ENCODE measurements at regions not wholly inside any gene's neighbourhood (a gene's known extent, or its start where the extent isn't known, plus 50 kb on each side); places are given as distances from the start of the nearest gene placed in this dataset.

GRCh38 chr2:10964052-10964790 lies 52.5 kb downstream of the KCNF1 start:
- Histone ChIP-seq H3K4me1 (ENCODE audit: insufficient read depth, poor library complexity, severe bottlenecking) (no peaks in the 10 kb centered on the region), H3K27ac (ENCODE audit: poor library complexity, severe bottlenecking) (no peak overlapping the region), H3K36me3 (ENCODE audit: low read depth) (no peaks in the 10 kb centered on the region), H3K9me3 (ENCODE audit: severe bottlenecking) (no peaks in the 10 kb centered on the region), H3K27me3 (ENCODE audit: insufficient read depth, poor library complexity, severe bottlenecking) (peaks cover 5% of the 10 kb centered on the region), H3K4me3 (ENCODE audit: severe bottlenecking) (no peak overlapping the region)
- ATAC-seq (ENCODE audit: low read depth), result no peak
- TF ChIP-seq CTCF (IDR thresholded peaks at IDR 0.05; ENCODE audit: poor library complexity, severe bottlenecking), result no peak
- no peak for DNase-seq (ENCODE audit: low spot score)

GRCh38 chr2:10965241-10965843 lies 53.6 kb downstream of the KCNF1 start:
- H3K4me3 ChIP-seq (ENCODE audit: severe bottlenecking), result no peak overlapping the region
- DNase-seq (ENCODE audit: low spot score), result no peak
- H3K4me1 ChIP-seq (ENCODE audit: insufficient read depth, poor library complexity, severe bottlenecking), result no peaks in the 10 kb centered on the region
- no peaks in the 10 kb centered on the region for H3K9me3 ChIP-seq (ENCODE audit: severe bottlenecking)
- no peaks in the 10 kb centered on the region for H3K36me3 ChIP-seq (ENCODE audit: low read depth)
- no peak overlapping the region for H3K27ac ChIP-seq (ENCODE audit: poor library complexity, severe bottlenecking)
- peaks cover 10% of the 10 kb centered on the region for H3K27me3 ChIP-seq (ENCODE audit: insufficient read depth, poor library complexity, severe bottlenecking)
- ATAC-seq (ENCODE audit: low read depth), result no peak
- TF ChIP-seq CTCF (IDR thresholded peaks at IDR 0.05; ENCODE audit: poor library complexity, severe bottlenecking), result no peak

GRCh38 chr2:10966056-10966455 lies 54.3 kb downstream of the KCNF1 start:
- H3K4me1 ChIP-seq (ENCODE audit: insufficient read depth, poor library complexity, severe bottlenecking), result no peaks in the 10 kb centered on the region
- ATAC-seq (ENCODE audit: low read depth) (no peak), DNase-seq (ENCODE audit: low spot score) (no peak)
- TF ChIP-seq CTCF (IDR thresholded peaks at IDR 0.05; ENCODE audit: poor library complexity, severe bottlenecking), result no peak
- H3K9me3 ChIP-seq (ENCODE audit: severe bottlenecking), result no peaks in the 10 kb centered on the region
- peaks cover 10% of the 10 kb centered on the region for H3K27me3 ChIP-seq (ENCODE audit: insufficient read depth, poor library complexity, severe bottlenecking)
- no peak overlapping the region for H3K4me3 ChIP-seq (ENCODE audit: severe bottlenecking)
- H3K36me3 ChIP-seq (ENCODE audit: low read depth), result no peaks in the 10 kb centered on the region
- no peak overlapping the region for H3K27ac ChIP-seq (ENCODE audit: poor library complexity, severe bottlenecking)

GRCh38 chr2:10966741-10967140 lies 55.0 kb downstream of the KCNF1 start:
- no peaks in the 10 kb centered on the region for H3K36me3 ChIP-seq (ENCODE audit: low read depth)
- ATAC-seq (ENCODE audit: low read depth), result no peak
- no peak for TF ChIP-seq CTCF (IDR thresholded peaks at IDR 0.05; ENCODE audit: poor library complexity, severe bottlenecking)
- H3K4me3 ChIP-seq (ENCODE audit: severe bottlenecking), result no peak overlapping the region
- H3K9me3 ChIP-seq (ENCODE audit: severe bottlenecking), result no peaks in the 10 kb centered on the region
- no peak for DNase-seq (ENCODE audit: low spot score)
- H3K27me3 ChIP-seq (ENCODE audit: insufficient read depth, poor library complexity, severe bottlenecking), result peaks cover 10% of the 10 kb centered on the region
- no peaks in the 10 kb centered on the region for H3K4me1 ChIP-seq (ENCODE audit: insufficient read depth, poor library complexity, severe bottlenecking)
- H3K27ac ChIP-seq (ENCODE audit: poor library complexity, severe bottlenecking), result no peak overlapping the region

- no peak overlapping the region for H3K4me3 ChIP-seq (ENCODE audit: severe bottlenecking)
- no peaks in the 10 kb centered on the region for H3K4me1 ChIP-seq (ENCODE audit: insufficient read depth, poor library complexity, severe bottlenecking)
- ATAC-seq (ENCODE audit: low read depth), result no peak
- no peak overlapping the region for H3K27ac ChIP-seq (ENCODE audit: poor library complexity, severe bottlenecking)
- no peaks in the 10 kb centered on the region for H3K9me3 ChIP-seq (ENCODE audit: severe bottlenecking)
- DNase-seq (ENCODE audit: low spot score), result no peak
- H3K27me3 ChIP-seq (ENCODE audit: insufficient read depth, poor library complexity, severe bottlenecking), result peaks cover 10% of the 10 kb centered on the region
- H3K36me3 ChIP-seq (ENCODE audit: low read depth), result no peaks in the 10 kb centered on the region
- no peak for TF ChIP-seq CTCF (IDR thresholded peaks at IDR 0.05; ENCODE audit: poor library complexity, severe bottlenecking)
Observed at GRCh38 chr2:10968176-10968575, 56.4 kb downstream of the KCNF1 start.

All from RWPE2 (cell line).